Parathyroid adenoma (tissue), 2 donors: ENCODE measurements at regions not wholly inside any gene's neighbourhood (a gene's known extent, or its start where the extent isn't known, plus 50 kb on each side); places are given as distances from the start of the nearest gene placed in this dataset.

Experiments
- H2AFZ ChIP-seq: fragments of 300-600 bp; sonication (generic); one replicate; pipeline ENCODE4 v1.7.0; 2017; ENCODE audit warnings: antibody characterized with exemption, mild to moderate bottlenecking
- H3K27ac ChIP-seq: fragments of 300-600 bp; sonication (generic); one replicate; pipeline ENCODE4 v1.7.0; 2017
- H3K27me3 ChIP-seq: fragments of 300-600 bp; sonication (generic); one replicate; pipeline ENCODE4 v1.7.0; 2017; ENCODE audit warnings: low read length; ENCODE audit not compliant: control insufficient read depth, insufficient read depth
- H3K36me3 ChIP-seq: fragments of 300-600 bp; sonication (generic); one replicate; pipeline ENCODE4 v1.7.0; 2017; ENCODE audit warnings: low read length; ENCODE audit not compliant: control insufficient read depth, insufficient read depth
- H3K4me1 ChIP-seq: fragments of 300-600 bp; sonication (generic); one replicate; pipeline ENCODE4 v1.7.0; 2017; ENCODE audit warnings: control low read depth
- H3K4me2 ChIP-seq: fragments of 300-600 bp; sonication (generic); one replicate; pipeline ENCODE4 v1.7.0; 2017; ENCODE audit warnings: low read length
- H3K4me3 ChIP-seq: fragments of 300-600 bp; sonication (generic); one replicate; pipeline ENCODE4 v1.7.0; 2017; ENCODE audit warnings: low read depth, low read length
- H3K79me2 ChIP-seq: fragments of 300-600 bp; sonication (generic); one replicate; pipeline ENCODE4 v1.7.0; 2017; ENCODE audit warnings: control low read depth
- H3K9ac ChIP-seq: fragments of 300-600 bp; sonication (generic); one replicate; pipeline ENCODE4 v1.7.0; 2017; ENCODE audit warnings: mild to moderate bottlenecking
- H3K9me3 ChIP-seq: fragments of 300-600 bp; sonication (generic); one replicate; pipeline ENCODE4 v1.7.0; 2017; ENCODE audit warnings: low read length; ENCODE audit not compliant: control insufficient read depth
- CTCF ChIP-seq: fragments of 300-600 bp; sonication (generic); IDR thresholded peaks from one replicate; pipeline ENCODE4 v1.7.0; 2017; ENCODE audit warnings: antibody characterized with exemption, mild to moderate bottlenecking
- donor health status: primary hyperparathyroidism.

DNA sequence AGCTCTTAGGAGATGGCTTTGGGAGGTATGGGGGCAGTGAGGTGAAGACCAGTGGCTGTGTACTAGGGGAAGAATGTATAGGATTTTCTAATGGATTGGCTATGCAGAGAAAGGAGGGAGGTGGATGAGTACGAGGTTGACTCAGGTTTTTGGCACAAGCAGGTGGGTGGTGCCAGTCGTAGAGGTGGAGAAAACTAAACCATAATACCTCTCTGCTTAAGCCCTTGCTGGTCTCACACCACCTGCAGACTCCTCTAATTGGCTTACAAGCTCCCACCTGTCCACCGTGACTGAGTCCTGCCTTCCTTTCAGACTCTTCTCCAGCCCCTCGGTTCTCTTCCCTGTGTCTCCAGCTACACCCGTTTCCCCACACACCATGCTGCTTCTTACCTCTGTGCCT, 521.7 kb upstream of the CLINT1 start:
- no peak overlapping the region for H3K27ac ChIP-seq
- TF ChIP-seq CTCF, result no peak
- no peak overlapping the region for H2AFZ ChIP-seq
- no peaks in the 10 kb centered on the region for H3K4me1 ChIP-seq
- H3K4me3 ChIP-seq, result no peak overlapping the region
- no peaks in the 10 kb centered on the region for H3K79me2 ChIP-seq
- H3K27me3 ChIP-seq, result no peaks in the 10 kb centered on the region
- no peaks in the 10 kb centered on the region for H3K36me3 ChIP-seq
- no peak overlapping the region for H3K4me2 ChIP-seq
- no peak overlapping the region for H3K9ac ChIP-seq
- H3K9me3 ChIP-seq, result no peaks in the 10 kb centered on the region

DNA sequence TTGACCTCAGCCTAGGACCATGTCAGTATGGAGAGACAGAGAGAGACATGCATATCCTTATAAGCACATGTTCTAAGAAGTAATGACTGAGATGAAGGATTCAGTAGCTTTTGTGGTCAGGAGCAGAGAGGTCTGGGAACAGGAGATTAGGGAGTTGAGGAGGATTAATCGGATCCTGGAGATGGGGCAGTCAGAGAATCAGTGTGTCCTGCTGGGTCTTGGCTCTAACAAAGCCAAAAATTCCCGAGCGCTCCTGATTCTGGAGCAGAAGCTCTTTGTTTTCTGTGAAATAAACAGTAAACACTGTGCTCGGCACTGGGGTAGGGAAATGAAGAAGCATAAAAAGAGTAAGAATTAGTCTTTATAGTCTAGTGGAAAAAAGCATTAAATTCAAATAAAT, 520.0 kb upstream of the CLINT1 start:
- Histone ChIP-seq H3K4me2 (no peak overlapping the region), H3K27ac (no peak overlapping the region), H3K9ac (no peak overlapping the region), H3K36me3 (no peaks in the 10 kb centered on the region), H3K27me3 (no peaks in the 10 kb centered on the region), H3K4me3 (no peak overlapping the region), H3K9me3 (no peaks in the 10 kb centered on the region), H2AFZ (no peak overlapping the region), H3K4me1 (no peaks in the 10 kb centered on the region), H3K79me2 (no peaks in the 10 kb centered on the region)
- no peak for TF ChIP-seq CTCF

GRCh38 chr5:158376679-158377078, 517.7 kb upstream of the CLINT1 start:
- Histone ChIP-seq H3K4me3 (no peak overlapping the region), H3K79me2 (no peaks in the 10 kb centered on the region), H3K27ac (no peak overlapping the region), H3K36me3 (no peaks in the 10 kb centered on the region), H2AFZ (no peak overlapping the region), H3K9me3 (no peaks in the 10 kb centered on the region), H3K4me2 (no peak overlapping the region), H3K9ac (no peak overlapping the region), H3K4me1 (no peaks in the 10 kb centered on the region), H3K27me3 (no peaks in the 10 kb centered on the region)
- TF ChIP-seq CTCF, result no peak

DNA sequence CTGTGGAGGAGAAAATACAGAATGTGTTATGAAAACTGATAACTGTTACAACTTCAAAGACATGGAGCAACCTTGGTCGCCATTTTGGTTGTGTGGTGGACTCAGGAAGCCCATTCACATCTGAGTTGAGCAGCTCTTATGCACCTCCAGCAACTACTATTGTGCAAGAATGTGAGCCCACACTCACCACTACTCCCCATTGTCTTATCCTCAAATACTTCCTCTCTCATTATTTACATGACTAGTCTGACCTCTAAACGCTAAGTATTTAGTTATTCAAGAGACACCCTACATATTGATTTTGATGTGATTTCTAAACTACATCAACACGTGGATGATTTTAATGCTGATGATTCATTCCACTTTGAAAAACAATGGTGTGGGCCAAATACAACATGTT, 516.6 kb upstream of the CLINT1 start:
- Histone ChIP-seq H3K27ac (no peak overlapping the region), H3K27me3 (no peaks in the 10 kb centered on the region), H3K36me3 (no peaks in the 10 kb centered on the region), H3K4me1 (no peaks in the 10 kb centered on the region), H3K79me2 (no peaks in the 10 kb centered on the region), H2AFZ (no peak overlapping the region), H3K4me2 (no peak overlapping the region), H3K4me3 (no peak overlapping the region), H3K9ac (no peak overlapping the region), H3K9me3 (no peaks in the 10 kb centered on the region)
- TF ChIP-seq CTCF, result no peak

- H3K27ac ChIP-seq, result no peak overlapping the region
- TF ChIP-seq CTCF, result no peak
- H3K79me2 ChIP-seq, result no peaks in the 10 kb centered on the region
- no peak overlapping the region for H3K9ac ChIP-seq
- H3K4me2 ChIP-seq, result no peak overlapping the region
- H3K27me3 ChIP-seq, result no peaks in the 10 kb centered on the region
- H3K9me3 ChIP-seq, result no peaks in the 10 kb centered on the region
- H2AFZ ChIP-seq, result no peak overlapping the region
- no peaks in the 10 kb centered on the region for H3K36me3 ChIP-seq
- H3K4me1 ChIP-seq, result no peaks in the 10 kb centered on the region
- no peak overlapping the region for H3K4me3 ChIP-seq
Measured at GRCh38 chr5:158373608-158374395, 514.9 kb upstream of the CLINT1 start.
